HG02938 (cell line): ENCODE measurements at regions not wholly inside any gene's neighbourhood (a gene's known extent, or its start where the extent isn't known, plus 50 kb on each side); places are given as distances from the start of the nearest gene placed in this dataset.

Source experiments
- ATAC-seq: cut with Tn5 transposase; IDR thresholded peaks from one replicate; pipeline ENCODE4 v1.9.1; 2021; ENCODE audit warnings: mild to moderate bottlenecking, moderate library complexity; ENCODE audit not compliant: unreplicated experiment

DNA sequence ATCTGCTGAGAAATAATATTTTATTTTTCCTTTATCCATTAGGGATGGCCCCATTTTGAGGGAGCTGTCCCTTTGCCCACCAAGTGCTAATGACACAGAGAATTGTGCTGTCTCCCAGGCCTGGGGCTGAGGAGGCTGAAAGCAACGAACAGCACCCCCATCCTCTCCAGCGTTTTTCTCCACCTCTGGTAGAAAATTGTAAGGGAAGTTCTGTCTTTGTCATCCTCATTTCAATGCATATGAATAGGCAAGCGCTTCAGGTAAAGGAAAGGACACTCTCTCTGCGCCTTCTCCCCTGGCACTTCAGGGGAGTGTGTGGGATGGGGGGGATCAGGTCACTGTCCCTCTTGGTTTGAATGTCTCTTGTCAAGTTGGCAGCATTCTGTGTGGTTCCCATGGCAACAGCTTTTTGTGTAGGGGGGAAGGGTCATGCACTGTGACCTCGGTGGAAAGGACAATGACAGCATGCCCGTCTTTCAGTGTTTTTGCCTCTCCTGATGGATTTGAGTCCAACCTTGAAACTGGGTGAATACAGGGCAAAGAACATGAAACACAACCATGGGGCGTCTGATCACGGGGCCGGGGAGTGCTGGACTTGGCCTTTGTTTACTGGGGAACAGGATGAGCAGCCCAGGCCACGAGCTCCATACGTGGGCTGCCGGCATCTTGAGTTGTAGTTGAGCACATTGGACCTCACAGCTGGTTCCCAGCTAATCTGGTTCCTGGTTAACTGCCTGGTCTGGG, 230.2 kb downstream of the VRK1 start:
- ATAC-seq = no peak

DNA sequence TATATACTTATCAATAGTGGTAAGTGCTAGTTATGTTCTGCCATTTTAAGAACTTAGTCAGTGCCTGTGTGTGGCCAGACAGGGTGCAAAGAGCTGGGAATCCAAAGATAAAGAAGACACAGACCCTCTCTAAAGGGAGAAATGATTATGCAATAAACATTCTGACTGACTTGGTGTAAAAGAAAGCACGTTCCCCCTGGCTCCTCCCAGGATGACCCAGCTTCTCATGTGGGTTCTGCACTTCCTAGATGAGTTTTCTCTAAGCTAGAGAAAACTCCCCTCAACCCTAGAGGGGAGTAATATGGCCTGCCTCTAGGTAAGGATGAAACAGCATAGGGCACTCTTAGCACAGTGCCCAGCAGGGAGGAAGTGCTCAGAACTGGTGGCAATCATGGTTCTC, 231.2 kb downstream of the VRK1 start:
- no peak for ATAC-seq

DNA sequence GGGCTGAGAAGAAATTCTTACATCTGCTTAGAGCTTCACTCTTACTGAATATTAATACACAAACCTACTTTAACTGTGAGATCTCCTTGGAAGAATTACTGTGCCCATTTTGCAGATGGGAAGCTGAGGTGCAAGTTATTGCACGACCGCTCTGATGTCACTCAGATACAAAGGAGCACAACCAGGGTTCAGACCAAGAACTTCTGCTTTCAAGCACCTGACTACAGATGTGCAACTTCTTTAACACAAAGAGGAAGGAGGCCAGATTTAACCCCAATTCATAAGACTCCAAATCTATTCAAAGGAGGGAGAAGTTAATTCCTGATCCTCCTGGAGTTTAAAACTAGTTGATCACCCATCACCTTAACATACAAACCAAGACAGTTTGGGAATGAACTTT, 232.6 kb downstream of the VRK1 start:
- ATAC-seq = no peak

DNA sequence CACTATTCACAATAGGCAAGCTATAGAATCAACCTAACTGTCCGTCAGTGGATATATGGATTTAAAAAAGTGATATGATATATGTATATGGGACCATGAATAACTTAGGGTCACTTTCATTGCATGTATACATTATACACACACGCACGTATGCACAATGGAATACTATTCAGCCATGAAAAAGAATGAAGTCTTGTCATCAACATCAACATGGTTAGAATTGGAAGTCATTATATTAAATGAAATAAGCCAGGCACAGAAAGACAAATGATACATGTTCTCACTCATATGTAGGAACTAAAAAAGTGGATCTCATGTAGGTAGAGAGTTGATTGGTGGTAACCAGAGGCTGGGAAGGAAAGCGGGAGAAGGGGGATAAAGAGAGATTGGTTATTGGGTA, 234.3 kb downstream of the VRK1 start:
- no peak for ATAC-seq

DNA sequence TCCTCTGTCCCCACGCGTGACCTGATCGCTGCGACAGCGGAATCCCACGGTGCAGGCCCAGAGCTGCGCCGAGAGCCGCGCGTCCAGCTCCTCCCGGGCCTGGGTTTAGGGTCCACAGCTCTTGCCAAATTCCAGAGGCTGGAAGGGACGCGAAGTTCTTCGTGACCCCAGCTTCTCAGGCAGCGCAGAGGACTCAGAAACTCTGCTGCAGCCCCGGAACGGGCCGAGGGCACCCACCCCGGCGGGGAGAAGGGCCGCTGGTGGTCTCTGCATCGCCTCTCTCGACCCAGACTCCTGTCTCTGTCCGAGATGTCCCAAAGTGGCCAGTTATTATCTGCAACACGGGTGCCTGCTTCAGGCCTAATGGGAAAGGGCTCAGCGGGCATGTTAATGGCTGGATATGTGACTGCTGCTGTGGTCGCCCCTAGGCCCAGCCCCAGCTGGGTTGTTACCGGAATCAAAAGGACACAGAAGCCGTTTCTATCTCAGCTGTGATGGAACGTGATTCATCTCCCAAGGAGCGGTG, 236.4 kb downstream of the VRK1 start:
- ATAC-seq = no peak

DNA sequence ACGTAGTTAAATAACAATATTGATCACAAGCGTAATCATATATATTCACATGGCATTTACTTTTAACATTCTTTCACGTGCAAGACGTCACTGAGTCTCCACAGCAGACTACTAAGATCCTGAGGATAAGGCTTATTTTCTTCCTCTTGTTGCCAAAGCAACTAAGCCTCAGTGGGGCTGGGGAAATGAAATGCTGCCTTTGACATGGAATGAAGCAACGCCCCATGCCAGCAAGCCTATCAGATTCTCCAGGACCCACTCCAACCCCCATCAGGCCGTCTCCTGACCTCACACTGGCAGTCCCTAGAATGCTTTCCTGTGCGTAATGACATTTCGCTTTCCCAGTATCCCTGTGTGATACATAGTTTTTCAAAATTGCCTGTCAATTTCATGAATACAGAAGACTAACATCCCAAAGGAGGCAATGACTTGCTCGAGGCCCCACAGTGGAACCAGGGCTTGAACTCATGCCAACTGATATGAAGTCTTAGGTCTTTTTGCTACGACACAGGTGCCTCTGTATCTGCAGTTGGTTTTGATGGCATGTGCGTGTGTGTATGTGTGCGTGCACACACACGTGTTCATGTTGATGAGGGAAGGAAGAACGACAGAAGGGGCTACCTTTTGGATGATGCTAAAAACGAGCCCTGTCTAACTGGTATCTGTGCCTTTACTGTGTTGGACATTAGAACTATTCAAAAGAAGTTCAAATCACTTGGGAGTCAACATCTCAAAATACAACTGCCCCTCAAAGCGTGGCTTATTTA, 239.1 kb downstream of the VRK1 start:
- no peak for ATAC-seq

DNA sequence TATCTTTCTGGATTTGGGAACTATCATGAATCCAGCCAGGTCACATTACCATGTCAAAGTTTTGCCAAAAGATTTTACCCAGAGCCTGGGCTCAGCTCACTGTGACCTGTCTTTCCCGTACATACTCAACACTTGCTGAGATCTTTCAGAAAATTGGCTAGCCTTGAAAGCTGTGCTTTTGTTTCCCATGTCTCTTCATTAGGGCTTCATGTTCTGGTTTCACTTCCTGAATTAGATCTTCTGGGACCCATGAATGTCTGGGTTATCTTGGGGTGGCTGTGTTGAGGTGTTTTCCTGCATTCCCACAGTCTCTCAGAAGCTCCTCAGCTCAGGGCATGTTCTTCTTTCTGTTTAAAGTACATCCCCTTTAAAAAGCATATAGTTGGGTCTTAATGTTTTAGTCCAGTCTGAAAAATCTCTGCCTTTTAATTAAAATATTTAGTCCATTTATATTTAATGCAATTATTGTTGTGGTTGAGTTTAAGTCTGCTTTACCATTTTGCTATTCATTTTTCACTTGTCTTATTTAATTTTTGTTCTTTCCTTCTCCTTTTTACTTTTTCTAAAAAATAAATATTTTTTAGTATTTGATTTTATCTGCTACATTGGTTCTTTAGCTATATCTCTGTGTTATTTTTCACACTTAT, 242.7 kb downstream of the VRK1 start:
- no peak for ATAC-seq

DNA sequence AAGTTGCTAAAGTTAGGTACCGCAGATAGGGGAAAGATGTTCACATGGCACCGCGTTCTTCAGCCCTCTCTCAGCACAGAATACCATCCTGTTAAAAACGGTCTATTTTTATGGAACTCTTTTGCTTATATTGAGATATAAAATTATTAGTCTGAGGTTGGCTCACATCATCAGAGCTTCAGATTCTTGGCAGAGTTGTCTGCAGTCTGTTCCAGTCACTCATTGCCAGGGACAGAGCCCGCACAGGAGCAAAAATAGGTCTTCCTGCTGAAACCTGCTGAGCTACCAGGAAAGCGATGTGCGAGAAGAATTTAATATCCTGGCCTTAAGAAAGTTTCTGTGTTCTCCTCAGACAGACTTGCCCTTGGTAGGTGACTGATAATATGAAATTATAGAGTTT, 249.8 kb downstream of the VRK1 start:
- no peak for ATAC-seq

DNA sequence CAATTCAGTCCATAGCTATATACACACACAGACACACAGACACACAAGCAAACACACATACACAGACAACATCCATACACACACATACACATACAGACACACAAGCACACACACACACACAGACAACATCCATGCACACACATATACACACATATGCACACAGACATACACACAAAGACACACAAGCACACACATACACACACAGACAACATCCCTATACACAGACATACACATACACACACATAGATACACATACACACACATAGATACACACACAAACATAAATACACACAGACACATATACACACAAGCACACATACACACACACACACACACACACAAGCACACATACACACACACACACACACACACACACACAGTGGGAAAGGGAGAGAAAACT, 254.8 kb downstream of the VRK1 start:
- ATAC-seq = no peak

DNA sequence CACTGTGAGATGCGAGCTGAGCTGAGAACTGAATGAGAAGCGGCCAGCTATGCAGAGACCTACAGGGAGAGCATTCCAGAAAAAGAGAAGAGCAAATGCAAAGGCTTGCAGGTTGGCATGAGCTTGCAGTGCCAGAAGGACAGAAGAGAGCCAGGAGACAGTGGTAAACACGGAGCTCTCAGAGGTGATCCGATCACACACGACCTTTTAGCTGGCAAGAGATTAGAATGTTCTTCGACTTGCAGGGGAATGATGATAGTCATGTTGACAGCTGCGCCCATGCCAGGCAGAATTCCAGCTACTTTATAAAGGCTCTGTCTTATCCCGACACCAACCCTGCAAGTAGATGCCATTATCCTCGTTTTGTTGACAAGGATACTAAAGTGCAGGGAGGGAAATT, 256.8 kb downstream of the VRK1 start:
- no peak for ATAC-seq

DNA sequence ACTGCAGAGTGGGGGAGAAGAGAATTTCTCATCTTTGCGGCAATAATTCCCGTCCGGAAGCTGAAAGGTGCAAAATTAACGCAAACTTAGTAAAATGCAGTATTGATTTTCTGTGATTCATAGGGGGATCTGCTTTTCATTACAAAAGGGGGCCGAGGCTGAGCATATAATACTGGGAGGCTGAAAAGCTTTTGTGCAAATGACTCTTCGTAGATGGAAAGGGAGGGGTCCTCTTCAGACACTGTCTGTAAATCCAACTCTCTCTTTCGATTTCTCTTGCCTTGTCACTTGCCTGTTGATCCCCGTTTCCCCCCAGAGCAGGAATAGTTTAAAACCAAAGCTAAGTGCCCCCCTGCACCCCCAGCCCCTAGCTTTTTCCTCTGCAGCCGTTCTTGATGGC, 258.2 kb downstream of the VRK1 start:
- ATAC-seq = no peak

DNA sequence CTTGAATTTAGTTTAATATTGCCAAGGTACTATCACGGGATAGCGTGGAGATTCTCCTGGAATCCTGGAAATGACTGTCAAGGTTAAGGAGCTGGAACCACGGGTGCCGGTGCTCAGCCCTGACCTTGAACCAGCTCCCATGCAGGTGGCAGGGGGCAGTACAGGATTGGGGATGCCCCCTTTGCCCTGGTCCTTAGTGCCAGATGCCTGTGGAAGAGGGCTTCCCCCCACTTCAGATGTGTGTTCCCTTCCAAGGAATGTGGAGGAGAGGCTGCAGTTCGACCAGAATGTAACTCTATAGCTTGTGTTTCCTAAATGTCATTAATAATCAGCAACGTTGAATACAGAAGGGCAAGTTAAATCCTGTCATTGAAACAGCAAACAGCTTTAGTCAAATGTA, 258.9 kb downstream of the VRK1 start:
- ATAC-seq = no peak

DNA sequence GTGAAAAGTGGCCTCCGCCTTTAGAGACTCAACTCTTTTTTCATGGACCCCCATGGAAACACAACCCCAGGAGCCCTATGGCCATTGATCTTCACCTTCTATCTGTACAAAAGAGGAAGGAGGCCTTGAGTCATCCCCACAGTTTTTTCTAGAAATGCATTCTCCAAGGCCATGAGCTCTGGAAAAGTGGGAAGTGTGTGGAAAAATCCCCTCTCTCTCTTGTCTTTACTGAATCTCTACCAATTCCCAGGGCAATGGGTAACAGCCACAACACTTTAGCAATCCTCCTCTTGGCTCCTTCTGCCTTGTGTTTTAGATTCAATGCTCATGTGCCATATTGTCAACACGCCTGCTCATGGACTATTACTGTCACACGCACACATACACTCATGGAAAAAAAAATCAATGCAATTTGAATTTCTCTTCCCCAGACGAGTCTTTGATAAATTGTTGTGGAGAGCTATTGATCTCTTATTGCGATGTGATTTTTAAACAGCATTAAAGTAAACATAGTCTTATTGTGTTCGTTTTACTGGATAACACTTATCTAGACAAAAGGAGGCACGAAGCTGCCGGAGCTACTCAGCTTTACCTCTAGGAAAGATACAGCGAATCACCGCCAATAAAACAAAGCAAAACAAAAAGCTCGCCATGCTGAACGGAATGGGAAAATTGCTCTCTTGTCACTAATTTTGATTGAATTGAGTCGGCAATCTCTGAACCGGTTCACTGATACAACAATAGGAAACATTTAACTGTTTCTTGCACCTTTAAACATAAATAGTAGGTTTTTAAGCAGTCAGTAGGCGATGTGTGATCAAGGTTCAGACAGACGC, 260.3 kb downstream of the VRK1 start:
- no peak for ATAC-seq

DNA sequence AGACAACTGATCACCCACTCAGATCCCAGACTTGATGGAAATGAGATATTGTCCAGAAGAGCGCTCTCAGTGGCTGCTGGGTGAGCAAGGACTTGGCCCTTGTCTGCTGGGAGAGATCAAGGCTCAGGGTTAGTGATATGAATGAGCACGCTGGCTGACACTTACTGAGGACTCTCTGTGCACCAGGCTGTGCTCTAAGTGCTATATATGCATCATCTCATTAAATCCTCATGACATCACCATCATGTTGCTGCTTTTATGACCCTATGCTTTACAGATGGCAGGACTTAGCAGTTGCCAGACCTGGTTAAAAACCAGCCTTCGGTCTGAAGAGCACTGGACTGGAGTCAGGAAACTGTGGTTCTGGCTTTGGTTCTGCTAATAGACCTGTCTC, 260.9 kb downstream of the VRK1 start:
- no peak for ATAC-seq

DNA sequence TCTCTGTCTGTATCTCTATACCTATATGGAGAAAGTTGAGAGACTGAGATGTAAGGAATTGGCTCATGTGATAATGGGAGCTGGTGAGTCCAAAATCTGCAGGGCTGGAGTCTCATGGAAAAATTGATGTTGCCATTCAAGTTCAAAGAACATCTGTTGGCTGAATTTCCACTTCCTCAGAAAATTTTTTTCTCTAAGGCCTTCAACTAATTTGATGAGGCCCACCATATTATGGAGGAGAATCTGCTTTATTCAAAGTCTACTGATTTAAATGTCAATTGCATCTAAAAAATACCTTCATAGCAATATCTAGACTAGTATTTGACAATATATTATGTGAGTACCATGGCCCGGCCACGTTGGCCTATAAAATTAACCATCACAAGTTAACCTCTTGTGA, 261.4 kb downstream of the VRK1 start:
- no peak for ATAC-seq

DNA sequence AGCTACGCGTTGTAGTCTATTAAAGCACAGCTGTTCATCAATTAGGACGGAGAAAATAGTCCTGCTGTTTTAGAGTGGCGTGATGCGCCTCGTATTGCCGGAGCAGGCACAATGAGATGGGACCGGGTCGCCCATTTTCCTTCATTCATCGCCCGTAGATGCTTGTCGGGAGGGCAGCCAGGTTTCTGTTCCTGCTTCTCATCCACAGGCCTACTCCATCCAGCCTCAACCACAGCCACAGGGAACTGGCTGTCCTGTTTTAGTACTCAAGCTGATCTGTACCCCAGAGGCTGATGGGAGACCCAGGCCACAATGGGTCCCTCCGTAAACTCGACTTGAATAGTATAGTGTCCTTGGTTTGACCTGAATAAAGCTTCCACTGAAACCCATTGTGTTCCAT, 264.0 kb downstream of the VRK1 start:
- no peak for ATAC-seq

DNA sequence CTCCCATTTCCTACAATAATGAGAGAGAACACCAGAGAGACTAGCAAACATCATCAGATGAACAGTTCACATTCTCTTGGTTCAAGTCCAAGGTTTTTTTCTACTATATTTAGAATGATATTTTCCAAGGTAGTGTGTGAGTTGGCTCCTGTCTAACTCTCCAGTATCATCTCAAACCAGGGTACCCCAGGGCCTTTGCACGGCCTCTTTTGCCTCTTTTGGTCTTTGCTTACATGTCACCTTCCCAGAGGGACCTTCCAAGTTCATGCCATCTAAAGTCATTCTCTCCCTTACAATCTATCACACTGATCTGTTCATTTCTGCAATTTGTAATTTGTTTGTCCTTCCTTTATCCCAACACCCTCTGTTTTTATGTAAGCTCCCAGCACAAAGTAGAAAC, 264.5 kb downstream of the VRK1 start:
- ATAC-seq = no peak

DNA sequence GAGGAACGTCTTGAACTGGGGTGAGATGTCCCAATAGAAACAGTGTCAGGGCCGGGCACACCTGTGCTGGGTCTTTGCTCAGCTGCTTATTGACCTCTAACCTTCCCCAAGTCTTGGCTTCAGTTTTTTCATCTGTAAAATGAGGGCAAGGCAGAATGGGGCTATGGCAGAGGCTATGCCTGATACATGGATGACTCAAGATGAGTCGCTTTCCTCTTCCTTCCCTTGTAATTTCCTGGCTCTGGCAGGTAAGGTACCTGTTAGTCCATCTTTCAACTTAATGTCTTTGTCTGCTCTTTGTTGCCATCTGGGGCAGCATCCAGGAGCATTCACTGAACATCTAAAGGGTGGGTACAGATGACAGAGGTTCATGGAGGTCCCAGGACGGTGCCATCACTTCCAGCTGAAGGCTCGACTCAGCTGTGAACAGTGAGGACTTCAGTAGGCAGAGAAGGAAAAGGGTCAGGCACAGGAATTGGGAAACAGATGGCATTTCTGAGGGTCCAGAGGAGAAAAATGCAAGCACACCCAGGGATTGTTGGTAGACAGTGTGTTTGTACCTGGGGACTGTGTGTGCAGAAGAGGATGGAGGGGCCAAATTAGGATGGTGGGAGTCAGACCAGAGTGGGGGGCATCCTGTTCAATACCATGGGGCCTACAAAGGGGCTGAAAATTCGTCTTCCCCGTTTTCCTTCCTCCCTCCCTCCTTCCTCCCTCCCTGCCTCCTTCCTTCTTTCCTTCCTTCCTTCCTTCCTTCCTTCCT, 268.3 kb downstream of the VRK1 start:
- ATAC-seq = no peak

DNA sequence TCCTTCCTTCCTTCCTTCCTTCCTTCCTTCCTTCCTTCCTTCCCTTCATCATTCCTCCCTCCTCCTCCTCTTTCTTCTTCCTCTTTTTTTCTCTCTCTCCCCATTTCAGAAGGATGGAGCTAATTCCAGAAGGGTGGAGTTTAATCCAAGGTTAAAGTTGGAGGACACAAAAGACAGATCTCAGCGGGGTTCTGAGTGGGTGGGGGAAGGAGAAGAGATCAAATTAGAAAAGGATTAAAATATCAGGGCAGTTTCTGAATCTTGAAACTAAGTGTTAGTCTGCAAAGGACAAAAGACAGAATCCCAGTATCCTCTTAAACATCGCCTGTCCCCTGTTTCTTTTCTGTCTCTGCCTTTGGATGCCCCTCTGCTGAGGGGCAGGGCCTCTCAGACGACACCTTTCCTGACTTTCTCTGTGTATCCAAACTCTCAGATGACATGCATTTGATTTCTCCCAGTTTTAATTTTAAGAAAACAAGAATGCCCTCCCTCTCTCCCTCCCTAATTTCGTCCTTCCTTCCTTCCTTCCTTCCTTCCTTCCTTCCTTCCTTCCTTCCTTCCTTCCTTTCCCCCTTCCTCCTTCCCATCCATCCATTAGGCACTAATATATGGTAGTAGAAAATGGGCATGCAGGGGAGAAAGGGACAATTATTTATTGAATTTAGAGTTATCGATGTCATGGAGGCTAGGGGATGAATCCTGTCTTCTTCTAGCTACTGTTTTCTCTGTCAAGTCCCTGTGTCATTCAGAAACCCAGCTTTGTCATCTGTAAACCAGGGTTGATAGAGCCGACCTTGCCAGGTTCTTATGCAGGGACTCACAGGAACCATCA, 269.1 kb downstream of the VRK1 start:
- no peak for ATAC-seq
